ENCODE measurements at regions not wholly inside any gene's neighbourhood (a gene's known extent, or its start where the extent isn't known, plus 50 kb on each side); places are given as distances from the start of the nearest gene placed in this dataset.

- TF ChIP-seq MAX (IDR thresholded peaks at IDR 0.05) (no peak), USF2 (IDR thresholded peaks at IDR 0.05) (no peak), CTCF (IDR thresholded peaks at IDR 0.05) (no peak), RAD21 (conservative IDR thresholded peaks at IDR 0.05 in 1 of 2, IDR thresholded peaks at IDR 0.05 in 1 of 2) (no peak), MAZ (IDR thresholded peaks at IDR 0.05; ENCODE audit: borderline replicate concordance, low read depth, low read length) (no peak), JUNB (IDR thresholded peaks at IDR 0.05) (no peak), POLR2A (IDR thresholded peaks at IDR 0.05; ENCODE audit: low read length) (no peak), REST (IDR thresholded peaks at IDR 0.05) (no peak), CBX2 (IDR thresholded peaks at IDR 0.05; ENCODE audit: borderline replicate concordance, low read depth) (no peak), MAFK (IDR thresholded peaks at IDR 0.05; ENCODE audit: partially characterized antibody) (peak; percentile 47), BCL3 (IDR thresholded peaks at IDR 0.05) (no peak)
Measured at GRCh38 chr1:69215883-69216282, 351.8 kb upstream of the LRRC7 start.

Measured in A549 (cell line).